IMR-90 (cell line): ENCODE measurements at regions not wholly inside any gene's neighbourhood (a gene's known extent, or its start where the extent isn't known, plus 50 kb on each side); places are given as distances from the start of the nearest gene placed in this dataset.
A peak's percentile ranks its signal among the peaks of the same experiment; 100 is the strongest.

Source experiments
- ATAC-seq: fragments of 200-7000 bp; cut with Tn5 transposase; 2 replicates; pipeline ENCODE4 v1.9.1; 2020; ENCODE audit warnings: low read depth, mild to moderate bottlenecking, moderate library complexity
- BruUV-seq: library from RNA; stranded (reverse); fragments of 400-500 nt; replicated peaks from 2 replicates; lab custom pipeline; 2021; lab: Mats Ljungman, UMichigan
- CTCF ChIA-PET: fragments of 300-600 bp; formaldehyde crosslinking; extraction: SDS; loops from one replicate; lab custom pipeline; 2021; ENCODE audit warnings: antibody characterized with exemption; lab: Yijun Ruan, JAX
- POLR2A ChIA-PET: fragments of 300-600 bp; sonication (Branson Sonifier 250); formaldehyde crosslinking; loops from one replicate; lab custom pipeline; 2022; ENCODE audit warnings: antibody characterized with exemption; ENCODE audit not compliant: unreplicated experiment; lab: Charles Lee
- DNase-seq: peaks from one replicate; pipeline ENCODE4 v3.0.0; 2013
- H2AFZ ChIP-seq: replicated peaks from 2 replicates; pipeline ENCODE3; 2013; ENCODE audit warnings: low read length, mild to moderate bottlenecking; ENCODE audit not compliant: poor library complexity
- H2AK5ac ChIP-seq: 2 replicates; pipeline ENCODE4 v1.6.1; 2013; ENCODE audit warnings: low read depth, low read length, inconsistent platforms
- H2AK9ac ChIP-seq: replicated peaks from 2 replicates; pipeline ENCODE3; 2013; ENCODE audit warnings: mild to moderate bottlenecking, low read depth, low read length, moderate library complexity; ENCODE audit not compliant: poor library complexity
- H2BK120ac ChIP-seq: 2 replicates; pipeline ENCODE4 v1.6.1; 2013; ENCODE audit warnings: low read depth, low read length, inconsistent platforms
- H2BK15ac ChIP-seq: 3 replicates; pipeline ENCODE4 v1.6.1; 2013; ENCODE audit warnings: low read depth, low read length, inconsistent platforms
- H2BK20ac ChIP-seq: 2 replicates; pipeline ENCODE4 v1.6.1; 2013; ENCODE audit warnings: low read depth, mild to moderate bottlenecking, inconsistent platforms, low read length, moderate library complexity
- H2BK5ac ChIP-seq: 2 replicates; pipeline ENCODE4 v1.6.1; 2013; ENCODE audit warnings: mild to moderate bottlenecking, low read depth, low read length, inconsistent platforms; ENCODE audit not compliant: poor library complexity, severe bottlenecking
- H3K14ac ChIP-seq: replicated peaks from 2 replicates; pipeline ENCODE4 v1.6.1; 2013; ENCODE audit warnings: low read depth, low read length, inconsistent platforms
- H3K18ac ChIP-seq: 2 replicates; pipeline ENCODE4 v1.6.1; 2013; ENCODE audit warnings: low read depth, low read length, control low read depth
- H3K23ac ChIP-seq: 2 replicates; pipeline ENCODE4 v1.6.1; 2013; ENCODE audit warnings: low read depth, low read length, inconsistent platforms
- H3K27ac ChIP-seq: 2 replicates; pipeline ENCODE4 v1.5.1; 2013; ENCODE audit warnings: mild to moderate bottlenecking, control low read depth, low read length; ENCODE audit not compliant: insufficient read depth
- H3K27me3 ChIP-seq: 2 replicates; pipeline ENCODE4 v1.6.1; 2013; ENCODE audit warnings: low read length; ENCODE audit not compliant: control insufficient read depth, insufficient read depth
- H3K36me3 ChIP-seq: 2 replicates; pipeline ENCODE4 v1.6.1; 2013; ENCODE audit warnings: low read length, mixed read lengths; ENCODE audit not compliant: control insufficient read depth, insufficient read depth
- H3K4ac ChIP-seq: 2 replicates; pipeline ENCODE4 v1.6.1; 2013; ENCODE audit warnings: low read depth, low read length, inconsistent platforms
- H3K4me1 ChIP-seq: 2 replicates; pipeline ENCODE4 v1.6.1; 2013; ENCODE audit warnings: low read length, mixed read lengths; ENCODE audit not compliant: control insufficient read depth, insufficient read depth
- H3K4me2 ChIP-seq: 2 replicates; pipeline ENCODE4 v1.6.1; 2013; ENCODE audit warnings: low read depth, mild to moderate bottlenecking, control low read depth, low read length, moderate library complexity
- H3K4me3 ChIP-seq: 2 replicates; pipeline ENCODE4 v1.5.1; 2013; ENCODE audit warnings: low read depth, mild to moderate bottlenecking, control low read depth, low read length, moderate library complexity; ENCODE audit not compliant: insufficient read depth
- H3K56ac ChIP-seq: 2 replicates; pipeline ENCODE4 v1.6.1; 2013; ENCODE audit warnings: low read length, inconsistent platforms; ENCODE audit not compliant: insufficient read depth; ENCODE audit errors: extremely low read depth
- H3K79me1 ChIP-seq, 2 experiments: 2 replicates each; pipeline ENCODE4 v1.6.1; 2013; ENCODE audit warnings: low read length in 2 of 2, inconsistent platforms in 1 of 2, low read depth in 1 of 2
- H3K9ac ChIP-seq: 2 replicates; pipeline ENCODE4 v1.6.1; 2013; ENCODE audit warnings: low read depth, low read length, control low read depth
- H3K9me1 ChIP-seq: 2 replicates; pipeline ENCODE4 v1.6.1; 2013; ENCODE audit warnings: low read length, inconsistent platforms; ENCODE audit not compliant: insufficient read depth
- H3K9me3 ChIP-seq: 2 replicates; pipeline ENCODE4 v1.6.1; 2013; ENCODE audit warnings: low read length; ENCODE audit not compliant: control insufficient read depth, insufficient read depth
- H4K20me1 ChIP-seq: 2 replicates; pipeline ENCODE4 v1.6.1; 2013; ENCODE audit warnings: low read length, inconsistent platforms; ENCODE audit not compliant: insufficient read depth
- H4K5ac ChIP-seq: 2 replicates; pipeline ENCODE4 v1.6.1; 2013; ENCODE audit warnings: mild to moderate bottlenecking, low read depth, low read length, control low read depth
- H4K8ac ChIP-seq, 2 experiments: 2 replicates each; pipeline ENCODE4 v1.6.1; 2013; ENCODE audit warnings: low read depth in 2 of 2, low read length in 2 of 2, control low read depth in 1 of 2, inconsistent platforms in 1 of 2
- H4K91ac ChIP-seq: 2 replicates; pipeline ENCODE4 v1.6.1; 2013; ENCODE audit warnings: low read depth, low read length, inconsistent platforms; ENCODE audit not compliant: insufficient read depth
- BHLHE40 ChIP-seq: fragments of 150-350 bp; IDR thresholded peaks from 2 replicates; pipeline ENCODE4 v1.6.1; 2016; ENCODE audit warnings: mild to moderate bottlenecking, low read depth, low read length
- CEBPB ChIP-seq: IDR thresholded peaks from 2 replicates; pipeline ENCODE4 v1.6.1; 2012; ENCODE audit warnings: low read depth, low read length, improper control_type of control experiment
- ELK1 ChIP-seq: fragments of 150-350 bp; IDR thresholded peaks from 2 replicates; pipeline ENCODE4 v1.6.1; 2016; ENCODE audit warnings: low read depth, mild to moderate bottlenecking, low read length, moderate library complexity, borderline replicate concordance
- MAFK ChIP-seq: IDR thresholded peaks from 2 replicates; pipeline ENCODE4 v1.6.1; 2012; ENCODE audit warnings: low read depth, low read length, improper control_type of control experiment
- MAZ ChIP-seq: IDR thresholded peaks from 2 replicates; pipeline ENCODE4 v1.6.1; 2012; ENCODE audit warnings: low read depth, mild to moderate bottlenecking, low read length, improper control_type of control experiment, moderate library complexity, borderline replicate concordance
- MXI1 ChIP-seq: IDR thresholded peaks from 2 replicates; pipeline ENCODE4 v1.6.1; 2012; ENCODE audit warnings: low read depth, mild to moderate bottlenecking, low read length, moderate library complexity, borderline replicate concordance
- NFE2L2 ChIP-seq: fragments of 150-350 bp; IDR thresholded peaks from 2 replicates; pipeline ENCODE4 v1.6.1; 2016; ENCODE audit warnings: low read depth, mild to moderate bottlenecking, low read length
- POLR2A ChIP-seq: IDR thresholded peaks from 2 replicates; pipeline ENCODE4 v1.6.1; 2012; ENCODE audit warnings: mild to moderate bottlenecking, low read depth, low read length
- RCOR1 ChIP-seq: IDR thresholded peaks from 2 replicates; pipeline ENCODE4 v1.6.1; 2012; ENCODE audit warnings: mild to moderate bottlenecking, low read length, improper control_type of control experiment; ENCODE audit not compliant: insufficient replicate concordance
- RFX5 ChIP-seq: IDR thresholded peaks from 2 replicates; pipeline ENCODE4 v1.8.0; 2012; ENCODE audit warnings: low read depth, mild to moderate bottlenecking, low read length, moderate library complexity
- SMC3 ChIP-seq: fragments of 150-350 bp; IDR thresholded peaks from 2 replicates; pipeline ENCODE4 v1.6.1; 2016; ENCODE audit warnings: low read depth, mild to moderate bottlenecking, antibody characterized with exemption, low read length, moderate library complexity
- USF2 ChIP-seq: fragments of 150-350 bp; IDR thresholded peaks from 2 replicates; pipeline ENCODE4 v1.6.1; 2017; ENCODE audit warnings: mild to moderate bottlenecking, antibody characterized with exemption, low read length, low read depth
- WGBS, 2 experiments: methylation state at CpG; one replicate each; pipeline versions ENCODE4 v1.1.5 to v1.1.7; 2013; ENCODE audit warnings: missing lambda C conversion rate in 2 of 2; ENCODE audit not compliant: insufficient read length in 1 of 2; ENCODE audit errors: extremely low coverage in 2 of 2; 5-methylcytosine and 5-hydroxymethylcytosine counted together
- dilution Hi-C: fragments of 300-500 bp; cut with HindIII; formaldehyde crosslinking; loops from one replicate; pipeline ENCODE4 v1.14.3; 2018; ENCODE audit warnings: low sequenced_read_pairs; ENCODE audit not compliant: unreplicated experiment
- in situ Hi-C: fragments of 300-500 bp; cut with MboI; formaldehyde crosslinking; loops from 3 replicates; pipeline ENCODE4 v1.14.3; 2019; ENCODE audit warnings: low sequenced_read_pairs, inconsistent platforms, mixed read lengths
- intact Hi-C: fragments of 100-400 bp; cut with micrococcal nuclease; formaldehyde crosslinking; loops from 2 replicates; pipeline ENCODE4 v1.10.0; 2022

- no peak overlapping the region for H3K9ac ChIP-seq
- in situ Hi-C loops, result no loop called here
- H2AK5ac ChIP-seq, result peak overlapping the region; percentile 66
- H2BK120ac ChIP-seq, result peak overlapping the region; percentile 47; the same call in 1 of the 2 replicates
- H4K5ac ChIP-seq, result no peak overlapping the region
- H3K23ac ChIP-seq, result no peak overlapping the region
- no peak overlapping the region for H3K4me2 ChIP-seq
- 92% methylated on average over 2 of the region's 8 CpGs; no CpG with 5 or more reads in 1 of the 2 experiments for WGBS, 2 experiments
- 0 out of 2 replicates have a peak overlapping the region, but pooled peaks have one; percentile 11 for H3K4ac ChIP-seq
- H3K4me1 ChIP-seq, result peaks cover 17% of the 10 kb centered on the region
- ATAC-seq, result no peak
- peaks cover 5% of the 10 kb centered on the region; the same call in 1 of the 2 replicates for H3K9me3 ChIP-seq
- no peaks in the 10 kb centered on the region for H4K20me1 ChIP-seq
- no peak overlapping the region for H3K14ac ChIP-seq
- ChIA-PET CTCF (no interaction called here), POLR2A (interaction anchor here (0.6 kb wide), 1 partner anchor 138 kb away, joined by 4 read pairs; no protein-coding TSS in a partner anchor)
- no peak for DNase-seq
- peak overlapping the region; percentile 39; the same call in 2 of the 3 replicates for H2BK15ac ChIP-seq
- no peak overlapping the region for H2BK5ac ChIP-seq
- no peak overlapping the region for H3K27ac ChIP-seq
- dilution Hi-C loops, result no loop called here
- intact Hi-C loops, result no loop called here
- H3K36me3 ChIP-seq, result no peaks in the 10 kb centered on the region
- H2AK9ac ChIP-seq, result no peak overlapping the region
- no peak overlapping the region for H2AFZ ChIP-seq
- TF ChIP-seq ELK1 (no peak), MAZ (no peak), RFX5 (no peak), SMC3 (no peak), CEBPB (no peak), BHLHE40 (no peak), MXI1 (no peak), USF2 (no peak), RCOR1 (no peak), NFE2L2 (no peak), MAFK (no peak), POLR2A (no peak)
- no peak overlapping the region for H4K91ac ChIP-seq
- BruUV-seq, result no TSS peak
- no peak overlapping the region for H2BK20ac ChIP-seq
- H3K56ac ChIP-seq, result no peak overlapping the region
- no peak overlapping the region for H3K18ac ChIP-seq
- H3K9me1 ChIP-seq, result peaks cover 8% of the 10 kb centered on the region
- H3K79me1 ChIP-seq, result no peaks in the 10 kb centered on the region; a peak in 1 of 4 replicates
- no peaks in the 10 kb centered on the region for H3K27me3 ChIP-seq
- no peak overlapping the region for H4K8ac ChIP-seq
- H3K4me3 ChIP-seq, result no peak overlapping the region
These were observed 138.1 kb upstream of the FOXF1 start for GRCh38 chr16:86372193-86372592.
